GM13977 (cell line): ENCODE measurements at regions not wholly inside any gene's neighbourhood (a gene's known extent, or its start where the extent isn't known, plus 50 kb on each side); places are given as distances from the start of the nearest gene placed in this dataset.

ENCODE experiments used
- DNase-seq: peaks from one replicate; pipeline ENCODE4 v3.0.0; 2012; ENCODE audit warnings: low spot score
- in situ Hi-C: fragments of 300-500 bp; cut with MboI; formaldehyde crosslinking; loops from one replicate; pipeline ENCODE4 v1.12.0; 2022; ENCODE audit warnings: low sequenced_read_pairs, low pct_unique_long_range_greater_than_20kb, mixed read lengths, inconsistent platforms; ENCODE audit not compliant: unreplicated experiment
- TF ChIP-seq, protein P1 (sequence below): IDR thresholded peaks from 2 replicates; pipeline ENCODE4 v1.5.1; 2012; ENCODE audit warnings: mild to moderate bottlenecking, control low read depth; ENCODE audit not compliant: insufficient read depth; ENCODE audit errors: extremely low read depth, missing control alignments

DNA sequence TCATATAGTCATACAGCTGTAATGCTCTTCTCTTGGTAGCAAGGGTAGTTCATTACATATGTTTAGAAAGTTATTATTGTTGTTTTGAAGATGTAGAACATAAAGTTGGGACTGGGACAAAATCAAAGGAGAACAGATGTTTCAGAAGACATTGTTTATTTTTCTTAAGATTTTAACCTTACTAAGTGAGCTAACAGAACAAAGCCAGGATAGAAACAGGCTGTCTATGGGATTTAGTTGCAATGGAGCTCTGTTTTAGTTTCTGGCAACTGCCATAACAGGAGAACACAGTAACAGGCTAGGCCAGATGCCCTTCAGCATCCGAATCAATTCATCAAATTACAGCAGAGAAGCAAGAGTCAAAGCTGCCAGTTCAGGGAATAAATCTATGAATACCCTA, 382.4 kb downstream of the ARL4A start:
- in situ Hi-C loops, result no loop called here
- no peak for DNase-seq
- TF ChIP-seq, protein P1, sequence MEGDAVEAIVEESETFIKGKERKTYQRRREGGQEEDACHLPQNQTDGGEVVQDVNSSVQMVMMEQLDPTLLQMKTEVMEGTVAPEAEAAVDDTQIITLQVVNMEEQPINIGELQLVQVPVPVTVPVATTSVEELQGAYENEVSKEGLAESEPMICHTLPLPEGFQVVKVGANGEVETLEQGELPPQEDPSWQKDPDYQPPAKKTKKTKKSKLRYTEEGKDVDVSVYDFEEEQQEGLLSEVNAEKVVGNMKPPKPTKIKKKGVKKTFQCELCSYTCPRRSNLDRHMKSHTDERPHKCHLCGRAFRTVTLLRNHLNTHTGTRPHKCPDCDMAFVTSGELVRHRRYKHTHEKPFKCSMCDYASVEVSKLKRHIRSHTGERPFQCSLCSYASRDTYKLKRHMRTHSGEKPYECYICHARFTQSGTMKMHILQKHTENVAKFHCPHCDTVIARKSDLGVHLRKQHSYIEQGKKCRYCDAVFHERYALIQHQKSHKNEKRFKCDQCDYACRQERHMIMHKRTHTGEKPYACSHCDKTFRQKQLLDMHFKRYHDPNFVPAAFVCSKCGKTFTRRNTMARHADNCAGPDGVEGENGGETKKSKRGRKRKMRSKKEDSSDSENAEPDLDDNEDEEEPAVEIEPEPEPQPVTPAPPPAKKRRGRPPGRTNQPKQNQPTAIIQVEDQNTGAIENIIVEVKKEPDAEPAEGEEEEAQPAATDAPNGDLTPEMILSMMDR, result no peak

DNA sequence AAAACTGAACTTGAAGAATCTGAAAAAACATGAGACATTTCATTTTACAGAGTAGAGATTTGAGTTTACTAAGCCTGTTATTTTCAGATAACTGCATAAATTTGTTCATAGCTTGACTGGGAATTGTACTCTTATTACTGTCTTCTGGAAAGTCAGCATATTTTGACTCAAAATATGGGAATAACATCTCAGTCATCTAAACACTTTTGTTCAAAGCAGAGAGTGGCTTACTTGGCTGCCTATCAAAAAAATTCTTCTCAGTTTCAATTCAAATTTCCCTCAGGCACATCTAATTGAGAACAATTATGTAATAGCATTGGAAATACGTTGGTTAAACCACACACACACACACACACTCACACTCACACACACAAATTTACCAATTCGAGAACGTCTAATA, 384.6 kb downstream of the ARL4A start:
- no peak for DNase-seq
- in situ Hi-C loops, result no loop called here
- TF ChIP-seq, protein P1, result no peak

DNA sequence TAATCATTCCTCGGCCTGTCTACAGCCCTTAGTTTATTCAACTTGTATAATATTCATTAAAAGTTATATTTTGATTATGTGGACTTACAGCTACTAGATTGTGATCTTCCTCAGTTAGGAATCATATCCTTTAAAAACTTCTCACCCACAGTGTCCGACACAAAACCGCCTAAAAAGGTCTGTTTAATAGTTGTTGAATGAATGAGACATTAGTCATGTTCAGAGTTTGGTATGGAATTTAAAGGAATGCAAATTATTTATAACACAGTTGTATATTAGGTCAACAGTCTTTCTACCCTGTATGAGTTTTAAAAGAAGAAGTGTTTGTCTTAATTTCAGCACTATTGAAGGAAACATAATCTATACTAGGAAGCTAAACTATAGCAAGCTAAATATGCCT, 390.0 kb downstream of the ARL4A start:
- in situ Hi-C loops, result no loop called here
- no peak for DNase-seq
- TF ChIP-seq, protein P1, result no peak

DNA sequence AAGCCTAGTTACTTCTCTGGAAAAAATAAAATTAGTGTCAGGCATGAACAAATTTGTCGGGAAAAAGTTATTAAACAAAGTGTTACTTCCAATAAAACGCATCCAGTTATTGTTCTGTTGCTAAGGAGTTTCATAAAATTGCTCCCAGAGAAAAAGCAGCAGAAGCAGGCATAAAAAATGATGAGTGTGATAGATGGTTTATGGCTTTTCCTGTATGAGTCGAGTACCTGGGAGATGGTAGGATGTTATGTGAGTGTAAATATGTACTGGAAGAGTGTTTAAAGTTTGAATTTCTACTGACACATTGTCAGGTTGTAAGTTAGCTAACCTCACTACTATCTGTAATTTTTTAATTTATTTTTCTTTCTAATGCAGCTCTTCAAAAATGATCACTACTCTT, 390.7 kb downstream of the ARL4A start:
- TF ChIP-seq, protein P1, result no peak
- no peak for DNase-seq
- in situ Hi-C loops, result no loop called here

DNA sequence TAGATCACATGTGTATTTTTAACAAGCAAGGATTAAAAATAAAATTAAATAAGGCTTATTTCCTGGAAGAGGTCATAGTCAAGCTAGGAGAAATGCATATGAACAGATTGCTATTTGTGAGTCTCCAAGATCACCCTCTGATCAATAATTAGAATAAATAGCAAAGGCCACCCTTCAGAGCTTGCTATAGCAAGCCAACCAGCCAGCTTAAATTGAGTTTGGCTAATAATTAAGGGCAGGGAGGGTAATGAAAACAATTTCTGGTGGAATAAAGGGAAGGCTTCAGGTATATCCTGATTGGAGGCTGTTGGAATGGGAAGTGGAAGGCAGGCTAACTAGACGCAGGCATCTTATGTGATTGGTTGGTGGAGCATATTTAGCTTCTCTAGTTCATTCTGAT, 403.5 kb downstream of the ARL4A start:
- no peak for DNase-seq
- TF ChIP-seq, protein P1, result no peak
- in situ Hi-C loops, result no loop called here

DNA sequence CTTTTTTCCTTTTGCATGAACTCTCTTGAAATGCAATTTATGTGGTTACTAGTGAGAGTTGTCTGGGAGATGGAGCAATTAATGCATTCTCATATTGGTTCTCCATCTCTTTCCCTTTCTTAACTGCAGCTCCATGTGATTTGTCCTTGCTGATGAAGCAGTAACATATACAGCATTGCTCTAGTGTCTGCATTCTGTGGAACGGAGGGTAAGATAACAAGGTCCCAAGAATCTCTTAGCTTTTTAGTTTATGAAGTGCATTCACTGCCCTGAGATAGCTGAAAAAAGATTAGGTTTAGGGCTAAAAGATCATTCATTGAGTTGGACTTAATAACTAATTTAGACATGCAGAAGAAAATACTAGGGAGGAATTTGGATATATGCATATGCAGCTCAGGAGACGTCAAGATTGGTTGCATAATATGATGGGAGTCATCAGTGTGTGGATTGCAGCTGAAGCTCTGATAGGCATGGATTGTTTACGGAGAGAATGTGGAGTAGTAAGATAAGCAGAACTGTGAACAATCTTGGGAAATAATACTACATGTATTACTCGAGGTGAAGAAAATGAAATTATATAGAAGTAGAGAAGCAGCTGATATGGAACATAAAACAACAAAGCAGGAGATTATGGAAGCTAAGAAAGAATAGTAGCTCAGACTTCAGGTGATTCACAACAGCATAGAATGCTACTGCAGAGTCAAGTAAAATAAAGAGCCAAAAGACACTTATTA, 404.7 kb downstream of the ARL4A start:
- no peak for DNase-seq
- in situ Hi-C loops, result no loop called here
- TF ChIP-seq, protein P1, result no peak

DNA sequence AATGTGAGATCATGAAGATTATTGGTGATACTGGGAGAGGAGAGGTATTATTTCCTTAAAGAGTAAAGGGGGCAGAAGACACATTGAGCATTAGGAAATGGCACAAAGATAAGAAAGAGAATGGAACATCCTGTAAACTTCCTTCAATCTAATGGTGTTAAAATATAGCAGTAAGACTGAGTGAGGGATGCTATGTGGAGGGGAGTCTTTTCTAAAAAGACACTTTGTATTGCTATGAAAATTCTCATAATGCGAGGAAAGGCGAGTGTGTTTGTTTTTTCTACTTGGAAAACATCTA, 405.2 kb downstream of the ARL4A start:
- TF ChIP-seq, protein P1, result no peak
- in situ Hi-C loops, result no loop called here
- no peak for DNase-seq
